ENCODE measurements at regions not wholly inside any gene's neighbourhood (a gene's known extent, or its start where the extent isn't known, plus 50 kb on each side); places are given as distances from the start of the nearest gene placed in this dataset.

DNA sequence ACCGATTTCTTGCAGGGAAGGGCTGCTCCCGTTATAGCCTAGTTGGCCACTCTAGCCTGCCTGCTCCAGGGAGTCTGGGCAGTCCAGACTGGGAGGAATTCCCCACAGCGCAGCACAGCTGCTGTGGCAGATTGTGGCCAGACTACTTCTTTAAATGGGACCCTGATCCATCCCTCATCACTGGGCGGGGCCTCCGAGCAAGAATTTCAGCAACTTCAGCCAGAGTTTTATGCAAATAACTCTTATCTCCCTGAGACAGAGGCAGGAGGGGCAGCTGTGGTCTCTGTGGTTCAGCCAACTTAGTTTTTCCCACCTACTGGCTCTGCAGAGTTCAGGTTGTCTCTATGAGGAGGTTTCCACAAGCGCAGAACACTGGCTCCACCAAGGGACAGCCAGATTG, 1583.2 kb downstream of the SUCLG1 start (continued):
- peak; percentile 49; the same call in 1 of the 2 replicates for TF ChIP-seq ZNF75A (CRISPR knock-in tag; IDR thresholded peaks at IDR 0.05)
- no peak for TF ChIP-seq POLR2A (conservative IDR thresholded peaks at IDR 0.05)
- no peak for TF ChIP-seq FOXK2 (conservative IDR thresholded peaks at IDR 0.05 in 1 of 2, IDR thresholded peaks at IDR 0.05 in 1 of 2; ENCODE audit: low read depth in 2 of 2)
- no peak for TF ChIP-seq FOXA1 (IDR thresholded peaks at IDR 0.05; ENCODE audit: borderline replicate concordance)
- TF ChIP-seq SMAD3 (CRISPR knock-in tag; conservative IDR thresholded peaks at IDR 0.05) = no peak
- TF ChIP-seq CBX5 (IDR thresholded peaks at IDR 0.05; ENCODE audit: borderline replicate concordance, low read depth) = no peak
- TF ChIP-seq, protein P1, sequence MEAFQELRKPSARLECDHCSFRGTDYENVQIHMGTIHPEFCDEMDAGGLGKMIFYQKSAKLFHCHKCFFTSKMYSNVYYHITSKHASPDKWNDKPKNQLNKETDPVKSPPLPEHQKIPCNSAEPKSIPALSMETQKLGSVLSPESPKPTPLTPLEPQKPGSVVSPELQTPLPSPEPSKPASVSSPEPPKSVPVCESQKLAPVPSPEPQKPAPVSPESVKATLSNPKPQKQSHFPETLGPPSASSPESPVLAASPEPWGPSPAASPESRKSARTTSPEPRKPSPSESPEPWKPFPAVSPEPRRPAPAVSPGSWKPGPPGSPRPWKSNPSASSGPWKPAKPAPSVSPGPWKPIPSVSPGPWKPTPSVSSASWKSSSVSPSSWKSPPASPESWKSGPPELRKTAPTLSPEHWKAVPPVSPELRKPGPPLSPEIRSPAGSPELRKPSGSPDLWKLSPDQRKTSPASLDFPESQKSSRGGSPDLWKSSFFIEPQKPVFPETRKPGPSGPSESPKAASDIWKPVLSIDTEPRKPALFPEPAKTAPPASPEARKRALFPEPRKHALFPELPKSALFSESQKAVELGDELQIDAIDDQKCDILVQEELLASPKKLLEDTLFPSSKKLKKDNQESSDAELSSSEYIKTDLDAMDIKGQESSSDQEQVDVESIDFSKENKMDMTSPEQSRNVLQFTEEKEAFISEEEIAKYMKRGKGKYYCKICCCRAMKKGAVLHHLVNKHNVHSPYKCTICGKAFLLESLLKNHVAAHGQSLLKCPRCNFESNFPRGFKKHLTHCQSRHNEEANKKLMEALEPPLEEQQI (IDR thresholded peaks at IDR 0.05) = no peak
- no peak for TF ChIP-seq EGR1 (conservative IDR thresholded peaks at IDR 0.05)
- TF ChIP-seq, protein P2, sequence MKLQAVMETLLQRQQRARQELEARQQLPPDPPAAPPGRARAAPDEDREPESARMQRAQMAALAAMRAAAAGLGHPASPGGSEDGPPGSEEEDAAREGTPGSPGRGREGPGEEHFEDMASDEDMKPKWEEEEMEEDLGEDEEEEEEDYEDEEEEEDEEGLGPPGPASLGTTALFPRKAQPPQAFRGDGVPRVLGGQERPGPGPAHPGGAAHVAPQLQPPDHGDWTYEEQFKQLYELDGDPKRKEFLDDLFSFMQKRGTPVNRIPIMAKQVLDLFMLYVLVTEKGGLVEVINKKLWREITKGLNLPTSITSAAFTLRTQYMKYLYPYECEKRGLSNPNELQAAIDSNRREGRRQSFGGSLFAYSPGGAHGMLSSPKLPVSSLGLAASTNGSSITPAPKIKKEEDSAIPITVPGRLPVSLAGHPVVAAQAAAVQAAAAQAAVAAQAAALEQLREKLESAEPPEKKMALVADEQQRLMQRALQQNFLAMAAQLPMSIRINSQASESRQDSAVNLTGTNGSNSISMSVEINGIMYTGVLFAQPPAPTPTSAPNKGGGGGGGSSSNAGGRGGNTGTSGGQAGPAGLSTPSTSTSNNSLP (IDR thresholded peaks at IDR 0.05; ENCODE audit: borderline replicate concordance, low read depth, low read length) = no peak
- no peak for TF ChIP-seq TOE1 (IDR thresholded peaks at IDR 0.05; ENCODE audit: borderline replicate concordance)
- TF ChIP-seq TOE1 (CRISPR knock-in tag; IDR thresholded peaks at IDR 0.05; ENCODE audit: borderline replicate concordance, low read depth) = no peak
- no peak for TF ChIP-seq ZNF165 (CRISPR knock-in tag; IDR thresholded peaks at IDR 0.05; ENCODE audit: borderline replicate concordance)
- TF ChIP-seq BDP1 (IDR thresholded peaks at IDR 0.05; ENCODE audit: insufficient read depth, insufficient read length) = no peak
- TF ChIP-seq SP2 (IDR thresholded peaks at IDR 0.05; ENCODE audit: extremely low read depth, low read depth, low read length, poor library complexity, severe bottlenecking) = no peak
- peak; percentile 51; the same call in 1 of the 2 replicates for TF ChIP-seq NCOR1 (IDR thresholded peaks at IDR 0.05)
- no peak for TF ChIP-seq RBM22 (IDR thresholded peaks at IDR 0.05; ENCODE audit: low read depth, low read length, poor library complexity, severe bottlenecking)
- TF ChIP-seq, protein P3, sequence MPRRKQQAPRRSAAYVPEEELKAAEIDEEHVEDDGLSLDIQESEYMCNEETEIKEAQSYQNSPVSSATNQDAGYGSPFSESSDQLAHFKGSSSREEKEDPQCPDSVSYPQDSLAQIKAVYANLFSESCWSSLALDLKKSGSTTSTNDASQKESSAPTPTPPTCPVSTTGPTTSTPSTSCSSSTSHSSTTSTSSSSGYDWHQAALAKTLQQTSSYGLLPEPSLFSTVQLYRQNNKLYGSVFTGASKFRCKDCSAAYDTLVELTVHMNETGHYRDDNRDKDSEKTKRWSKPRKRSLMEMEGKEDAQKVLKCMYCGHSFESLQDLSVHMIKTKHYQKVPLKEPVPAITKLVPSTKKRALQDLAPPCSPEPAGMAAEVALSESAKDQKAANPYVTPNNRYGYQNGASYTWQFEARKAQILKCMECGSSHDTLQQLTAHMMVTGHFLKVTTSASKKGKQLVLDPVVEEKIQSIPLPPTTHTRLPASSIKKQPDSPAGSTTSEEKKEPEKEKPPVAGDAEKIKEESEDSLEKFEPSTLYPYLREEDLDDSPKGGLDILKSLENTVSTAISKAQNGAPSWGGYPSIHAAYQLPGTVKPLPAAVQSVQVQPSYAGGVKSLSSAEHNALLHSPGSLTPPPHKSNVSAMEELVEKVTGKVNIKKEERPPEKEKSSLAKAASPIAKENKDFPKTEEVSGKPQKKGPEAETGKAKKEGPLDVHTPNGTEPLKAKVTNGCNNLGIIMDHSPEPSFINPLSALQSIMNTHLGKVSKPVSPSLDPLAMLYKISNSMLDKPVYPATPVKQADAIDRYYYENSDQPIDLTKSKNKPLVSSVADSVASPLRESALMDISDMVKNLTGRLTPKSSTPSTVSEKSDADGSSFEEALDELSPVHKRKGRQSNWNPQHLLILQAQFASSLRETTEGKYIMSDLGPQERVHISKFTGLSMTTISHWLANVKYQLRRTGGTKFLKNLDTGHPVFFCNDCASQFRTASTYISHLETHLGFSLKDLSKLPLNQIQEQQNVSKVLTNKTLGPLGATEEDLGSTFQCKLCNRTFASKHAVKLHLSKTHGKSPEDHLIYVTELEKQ (CRISPR knock-in tag; IDR thresholded peaks at IDR 0.05) = no peak
- TF ChIP-seq MEF2A (IDR thresholded peaks at IDR 0.05; ENCODE audit: control insufficient read depth, low read depth, low read length) = no peak
- TF ChIP-seq EZH2 (IDR thresholded peaks at IDR 0.05; ENCODE audit: borderline replicate concordance, low read depth, low read length) = no peak
- TF ChIP-seq RCOR1 (IDR thresholded peaks at IDR 0.05; ENCODE audit: borderline replicate concordance in 1 of 2, low read depth in 2 of 2, low read length in 2 of 2) = no peak
- TF ChIP-seq, protein P4, sequence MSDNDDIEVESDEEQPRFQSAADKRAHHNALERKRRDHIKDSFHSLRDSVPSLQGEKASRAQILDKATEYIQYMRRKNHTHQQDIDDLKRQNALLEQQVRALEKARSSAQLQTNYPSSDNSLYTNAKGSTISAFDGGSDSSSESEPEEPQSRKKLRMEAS (CRISPR knock-in tag; IDR thresholded peaks at IDR 0.05) = no peak
- TF ChIP-seq TAL1 (IDR thresholded peaks at IDR 0.05) = peak; percentile 58
- TF ChIP-seq MTA1 (IDR thresholded peaks at IDR 0.05; ENCODE audit: borderline replicate concordance) = no peak
- no peak for TF ChIP-seq ZNF146 (CRISPR knock-in tag; IDR thresholded peaks at IDR 0.05; ENCODE audit: unreplicated experiment)
